ENCODE measurements at regions not wholly inside any gene's neighbourhood (a gene's known extent, or its start where the extent isn't known, plus 50 kb on each side); places are given as distances from the start of the nearest gene placed in this dataset.
"Not testable (repeated sequence)": the region's sequence is repeated elsewhere in the genome, so short reads cannot be mapped to it uniquely, and the experiment has no call there.

DNA sequence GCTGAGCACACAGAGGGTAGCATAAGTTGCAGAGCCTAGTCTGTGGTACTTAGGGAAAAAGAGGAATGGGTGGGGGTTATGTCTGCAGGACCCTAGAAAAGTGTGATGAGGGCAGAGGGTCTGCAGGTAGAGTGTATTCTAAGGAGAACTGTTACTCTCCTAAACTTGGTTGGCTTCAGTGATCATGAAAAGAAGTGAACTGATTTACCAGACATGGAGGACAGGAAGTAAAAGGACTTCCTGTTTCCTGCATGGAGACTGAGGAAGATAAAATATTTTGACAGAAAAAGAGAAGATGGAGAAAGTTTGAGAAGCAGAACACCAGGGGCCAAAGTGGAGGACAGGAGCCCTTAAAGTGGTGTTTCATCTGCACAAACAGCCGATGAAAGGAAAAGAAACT lies 472.2 kb downstream of the TMEM121 start:
- H3F3A ChIP-seq (ENCODE audit: control insufficient read depth, insufficient read depth); H3K4me3 ChIP-seq (ENCODE audit: low read length); H3K36me3 ChIP-seq (ENCODE audit: control insufficient read depth, low read length); H3K27ac ChIP-seq (ENCODE audit: low read depth, low read length); H3K9me2 ChIP-seq (replicated peaks; ENCODE audit: control insufficient read depth, low read length); H3K4me1 ChIP-seq (ENCODE audit: control insufficient read depth, low read length); H4K20me1 ChIP-seq (ENCODE audit: control insufficient read depth, insufficient read depth, low read depth, low read length); H3K9me3 ChIP-seq (ENCODE audit: control insufficient read depth, insufficient read depth, low read length); H3K79me2 ChIP-seq (ENCODE audit: control insufficient read depth, low read length); H3K4me2 ChIP-seq (ENCODE audit: low read length); H3K27me3 ChIP-seq (ENCODE audit: control insufficient read depth, low read length): not testable (repeated sequence)

DNA sequence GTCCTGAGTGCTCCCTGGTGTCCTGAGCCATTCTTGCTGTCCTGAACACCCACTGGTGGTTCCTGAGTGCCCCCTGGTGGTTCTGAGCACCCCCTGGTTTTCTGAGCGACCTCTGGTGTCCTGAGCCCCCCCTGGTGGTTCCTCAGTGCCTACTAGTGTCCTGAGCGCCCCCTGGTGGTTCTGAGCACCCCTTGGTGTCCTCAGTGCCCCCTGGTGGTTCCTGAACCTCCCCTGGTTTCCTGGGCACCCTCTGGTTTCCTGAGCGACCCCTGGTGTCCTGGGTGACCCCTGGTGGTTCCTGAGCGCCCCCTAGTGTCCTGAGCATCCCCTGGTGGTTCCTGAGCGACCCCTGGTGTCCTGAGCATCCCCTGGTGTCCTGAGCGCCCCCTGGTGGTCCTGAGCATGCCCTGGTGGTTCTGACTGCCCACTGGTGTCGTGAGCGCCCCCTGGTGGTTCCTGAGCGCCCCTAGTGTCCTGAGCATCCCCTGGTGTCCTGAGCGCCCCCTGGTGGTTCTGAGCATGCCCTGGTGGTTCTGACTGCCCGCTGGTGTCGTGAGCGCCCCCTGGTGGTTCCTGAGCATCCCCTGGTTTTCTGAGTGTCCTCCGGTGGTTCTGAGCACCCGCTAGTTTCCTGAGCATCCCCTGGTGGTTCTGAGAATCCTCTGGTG lies 473.1 kb downstream of the TMEM121 start:
- Histone ChIP-seq H3K4me1 (ENCODE audit: control insufficient read depth, low read length) (0 out of 2 replicates have a peak, but pooled peaks cover 5% of the 10 kb centered on the region), H4K20me1 (ENCODE audit: control insufficient read depth, insufficient read depth, low read depth, low read length) (no peaks in the 10 kb centered on the region), H3K9me3 (ENCODE audit: control insufficient read depth, insufficient read depth, low read length) (peaks cover 10% of the 10 kb centered on the region; the same call in 1 of the 2 replicates), H3K36me3 (ENCODE audit: control insufficient read depth, low read length) (no peaks in the 10 kb centered on the region), H3K9me2 (replicated peaks; ENCODE audit: control insufficient read depth, low read length) (no peaks in the 10 kb centered on the region), H3K79me2 (ENCODE audit: control insufficient read depth, low read length) (no peaks in the 10 kb centered on the region), H3K27me3 (ENCODE audit: control insufficient read depth, low read length) (no peaks in the 10 kb centered on the region), H3K27ac (ENCODE audit: low read depth, low read length) (no peak overlapping the region), H3F3A (ENCODE audit: control insufficient read depth, insufficient read depth) (no peaks in the 10 kb centered on the region), H3K4me2 (ENCODE audit: low read length) (no peak overlapping the region), H3K4me3 (ENCODE audit: low read length) (no peak overlapping the region)
- no peak for TF ChIP-seq EZH2phosphoT487 (IDR thresholded peaks at IDR 0.05; ENCODE audit: borderline replicate concordance, low read length)
- TF ChIP-seq, protein P1, sequence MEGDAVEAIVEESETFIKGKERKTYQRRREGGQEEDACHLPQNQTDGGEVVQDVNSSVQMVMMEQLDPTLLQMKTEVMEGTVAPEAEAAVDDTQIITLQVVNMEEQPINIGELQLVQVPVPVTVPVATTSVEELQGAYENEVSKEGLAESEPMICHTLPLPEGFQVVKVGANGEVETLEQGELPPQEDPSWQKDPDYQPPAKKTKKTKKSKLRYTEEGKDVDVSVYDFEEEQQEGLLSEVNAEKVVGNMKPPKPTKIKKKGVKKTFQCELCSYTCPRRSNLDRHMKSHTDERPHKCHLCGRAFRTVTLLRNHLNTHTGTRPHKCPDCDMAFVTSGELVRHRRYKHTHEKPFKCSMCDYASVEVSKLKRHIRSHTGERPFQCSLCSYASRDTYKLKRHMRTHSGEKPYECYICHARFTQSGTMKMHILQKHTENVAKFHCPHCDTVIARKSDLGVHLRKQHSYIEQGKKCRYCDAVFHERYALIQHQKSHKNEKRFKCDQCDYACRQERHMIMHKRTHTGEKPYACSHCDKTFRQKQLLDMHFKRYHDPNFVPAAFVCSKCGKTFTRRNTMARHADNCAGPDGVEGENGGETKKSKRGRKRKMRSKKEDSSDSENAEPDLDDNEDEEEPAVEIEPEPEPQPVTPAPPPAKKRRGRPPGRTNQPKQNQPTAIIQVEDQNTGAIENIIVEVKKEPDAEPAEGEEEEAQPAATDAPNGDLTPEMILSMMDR (IDR thresholded peaks at IDR 0.05; ENCODE audit: low read depth, low read length, poor library complexity, severe bottlenecking): peak; percentile 94

DNA sequence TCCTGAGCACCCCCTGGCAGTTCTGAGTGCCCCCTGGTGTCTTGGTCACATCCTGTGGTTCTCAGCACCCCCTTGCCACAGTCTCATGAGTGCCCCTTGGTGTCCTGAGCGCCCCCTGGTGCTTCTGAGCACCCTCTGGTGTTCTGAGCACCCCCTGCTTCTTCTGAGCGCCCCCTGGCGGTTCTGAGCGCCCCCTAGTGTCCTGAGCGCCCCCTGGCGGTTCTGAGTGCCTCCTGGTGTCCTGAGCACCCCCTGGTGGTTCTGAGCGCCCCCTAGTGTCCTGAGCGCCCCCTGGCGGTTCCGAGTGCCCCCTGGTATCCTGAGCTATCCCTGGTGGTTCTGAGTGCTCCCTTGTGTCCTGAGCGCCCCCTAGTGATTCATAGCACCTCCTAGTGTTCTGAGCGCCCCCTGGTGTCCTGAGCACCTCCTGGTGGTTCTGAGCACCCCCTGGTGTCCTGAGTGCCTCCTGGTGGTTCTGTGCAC lies 473.7 kb downstream of the TMEM121 start:
- not testable (repeated sequence) for H3K9me3 ChIP-seq (ENCODE audit: control insufficient read depth, insufficient read depth, low read length); H3F3A ChIP-seq (ENCODE audit: control insufficient read depth, insufficient read depth); H3K36me3 ChIP-seq (ENCODE audit: control insufficient read depth, low read length); H3K4me2 ChIP-seq (ENCODE audit: low read length); H3K9me2 ChIP-seq (replicated peaks; ENCODE audit: control insufficient read depth, low read length); H4K20me1 ChIP-seq (ENCODE audit: control insufficient read depth, insufficient read depth, low read depth, low read length); H3K79me2 ChIP-seq (ENCODE audit: control insufficient read depth, low read length); H3K27me3 ChIP-seq (ENCODE audit: control insufficient read depth, low read length); H3K4me3 ChIP-seq (ENCODE audit: low read length); H3K27ac ChIP-seq (ENCODE audit: low read depth, low read length); H3K4me1 ChIP-seq (ENCODE audit: control insufficient read depth, low read length)

DNA sequence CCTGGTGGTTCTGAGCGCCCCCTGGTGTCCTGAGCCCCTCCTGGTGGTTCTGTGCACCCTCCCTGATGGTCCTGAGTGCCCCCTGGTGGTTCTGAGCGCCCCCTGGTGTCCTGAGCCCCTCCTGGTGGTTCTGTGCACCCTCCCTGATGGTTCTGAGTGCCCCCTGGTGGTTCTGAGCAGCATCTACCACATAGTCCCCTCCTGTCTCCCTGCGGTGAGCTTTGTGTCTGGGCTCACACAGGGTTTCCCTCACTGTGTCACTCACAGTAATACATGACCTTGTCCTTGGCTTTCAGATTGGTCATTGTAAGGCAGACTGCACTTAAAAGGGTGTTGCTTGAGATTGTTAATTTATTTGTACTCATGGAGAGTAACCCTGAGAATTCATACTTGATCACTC lies 474.9 kb downstream of the TMEM121 start:
- not testable (repeated sequence) for H3F3A ChIP-seq (ENCODE audit: control insufficient read depth, insufficient read depth); H4K20me1 ChIP-seq (ENCODE audit: control insufficient read depth, insufficient read depth, low read depth, low read length); H3K4me2 ChIP-seq (ENCODE audit: low read length); H3K9me2 ChIP-seq (replicated peaks; ENCODE audit: control insufficient read depth, low read length); H3K4me3 ChIP-seq (ENCODE audit: low read length); H3K79me2 ChIP-seq (ENCODE audit: control insufficient read depth, low read length); H3K9me3 ChIP-seq (ENCODE audit: control insufficient read depth, insufficient read depth, low read length); H3K27me3 ChIP-seq (ENCODE audit: control insufficient read depth, low read length); H3K27ac ChIP-seq (ENCODE audit: low read depth, low read length); H3K36me3 ChIP-seq (ENCODE audit: control insufficient read depth, low read length)
- H3K4me1 ChIP-seq (ENCODE audit: control insufficient read depth, low read length): peaks cover 14% of the 10 kb centered on the region

DNA sequence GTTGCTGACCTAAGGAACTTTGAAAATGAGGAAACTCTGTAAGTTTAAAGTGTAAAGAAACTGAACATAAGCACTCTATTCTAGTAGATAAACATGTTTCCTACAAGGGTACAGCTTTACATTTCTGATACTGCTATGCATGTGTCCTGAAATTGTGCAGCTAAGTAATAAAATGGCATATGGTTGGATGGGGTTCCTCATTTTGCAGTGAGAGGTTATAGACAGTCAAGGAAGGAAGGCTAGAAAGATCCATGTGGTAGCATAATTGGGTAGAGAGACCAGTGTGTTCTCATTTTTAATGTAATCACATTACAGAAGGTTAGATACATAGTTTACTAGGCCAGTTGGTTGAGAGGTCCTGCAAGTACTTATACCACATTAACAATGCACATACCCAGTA lies 477.0 kb downstream of the TMEM121 start:
- Histone ChIP-seq H4K20me1 (ENCODE audit: control insufficient read depth, insufficient read depth, low read depth, low read length) (no peaks in the 10 kb centered on the region), H3K79me2 (ENCODE audit: control insufficient read depth, low read length) (no peaks in the 10 kb centered on the region), H3K4me3 (ENCODE audit: low read length) (no peak overlapping the region), H3K9me3 (ENCODE audit: control insufficient read depth, insufficient read depth, low read length) (peaks cover 10% of the 10 kb centered on the region; the same call in 1 of the 2 replicates), H3K4me1 (ENCODE audit: control insufficient read depth, low read length) (peaks cover 14% of the 10 kb centered on the region), H3K27ac (ENCODE audit: low read depth, low read length) (no peak overlapping the region), H3F3A (ENCODE audit: control insufficient read depth, insufficient read depth) (no peaks in the 10 kb centered on the region), H3K4me2 (ENCODE audit: low read length) (no peak overlapping the region), H3K36me3 (ENCODE audit: control insufficient read depth, low read length) (no peaks in the 10 kb centered on the region), H3K9me2 (replicated peaks; ENCODE audit: control insufficient read depth, low read length) (no peaks in the 10 kb centered on the region), H3K27me3 (ENCODE audit: control insufficient read depth, low read length) (no peaks in the 10 kb centered on the region)
- no peak for TF ChIP-seq EZH2phosphoT487 (IDR thresholded peaks at IDR 0.05; ENCODE audit: borderline replicate concordance, low read length)
- TF ChIP-seq, protein P1 (IDR thresholded peaks at IDR 0.05; ENCODE audit: low read depth, low read length, poor library complexity, severe bottlenecking): no peak

DNA sequence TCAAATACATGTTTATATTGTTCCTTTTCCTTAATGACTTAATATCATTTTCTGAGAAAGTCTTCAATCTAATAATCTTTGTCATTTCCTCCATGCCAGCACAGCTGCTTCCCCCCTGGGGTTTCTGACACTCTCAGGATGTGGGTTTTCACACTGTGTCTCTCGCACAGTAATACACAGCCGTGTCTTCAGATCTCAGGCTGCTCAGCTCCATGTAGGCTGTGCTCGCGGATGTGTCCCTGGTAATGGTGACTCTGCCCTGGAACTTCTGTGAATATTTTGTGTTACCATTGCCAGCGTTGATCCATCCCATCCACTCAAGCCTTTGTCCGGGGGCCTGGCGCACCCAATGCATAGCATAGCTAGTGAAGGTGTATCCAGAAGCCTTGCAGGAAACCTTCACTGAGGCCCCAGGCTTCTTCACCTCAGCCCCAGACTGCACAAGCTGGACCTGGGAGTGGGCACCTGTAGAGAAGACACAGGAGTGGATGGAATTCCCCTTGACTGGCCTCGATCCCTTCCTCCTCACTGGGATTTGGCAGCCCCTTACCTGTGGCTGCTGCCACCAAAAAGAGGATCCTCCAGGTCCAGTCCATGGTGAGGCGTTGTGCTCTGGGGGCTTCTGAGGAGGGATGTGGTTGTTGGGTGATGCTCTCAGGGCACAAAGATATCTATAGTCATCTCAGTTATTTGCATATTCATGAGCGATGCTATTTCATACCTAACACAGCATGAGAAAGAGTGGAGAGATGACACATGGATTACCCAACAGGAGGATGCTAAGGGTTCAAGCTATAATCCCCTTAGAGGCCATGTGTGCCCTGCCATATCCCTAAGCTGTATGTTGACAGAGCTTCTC lies 478.8 kb downstream of the TMEM121 start:
- not testable (repeated sequence) for H4K20me1 ChIP-seq (ENCODE audit: control insufficient read depth, insufficient read depth, low read depth, low read length); H3K79me2 ChIP-seq (ENCODE audit: control insufficient read depth, low read length); H3F3A ChIP-seq (ENCODE audit: control insufficient read depth, insufficient read depth); H3K9me2 ChIP-seq (replicated peaks; ENCODE audit: control insufficient read depth, low read length); H3K9me3 ChIP-seq (ENCODE audit: control insufficient read depth, insufficient read depth, low read length); H3K27me3 ChIP-seq (ENCODE audit: control insufficient read depth, low read length); H3K27ac ChIP-seq (ENCODE audit: low read depth, low read length); H3K4me1 ChIP-seq (ENCODE audit: control insufficient read depth, low read length); H3K36me3 ChIP-seq (ENCODE audit: control insufficient read depth, low read length); H3K4me3 ChIP-seq (ENCODE audit: low read length)
- H3K4me2 ChIP-seq (ENCODE audit: low read length): peak overlapping the region; percentile 21; the same call in 1 of the 2 replicates

Measured in DOHH2 (cell line).